Superior temporal gyrus (tissue), 1 donor: ENCODE measurements at regions not wholly inside any gene's neighbourhood (a gene's known extent, or its start where the extent isn't known, plus 50 kb on each side); places are given as distances from the start of the nearest gene placed in this dataset.

Experiments
- DNase-seq: peaks from one replicate; pipeline ENCODE4 v3.0.0-alpha.2; 2016; ENCODE audit errors: extremely low spot score

- no peak for DNase-seq
Measured at GRCh38 chr19:5392486-5392885, 51.9 kb upstream of the PTPRS start.

DNA sequence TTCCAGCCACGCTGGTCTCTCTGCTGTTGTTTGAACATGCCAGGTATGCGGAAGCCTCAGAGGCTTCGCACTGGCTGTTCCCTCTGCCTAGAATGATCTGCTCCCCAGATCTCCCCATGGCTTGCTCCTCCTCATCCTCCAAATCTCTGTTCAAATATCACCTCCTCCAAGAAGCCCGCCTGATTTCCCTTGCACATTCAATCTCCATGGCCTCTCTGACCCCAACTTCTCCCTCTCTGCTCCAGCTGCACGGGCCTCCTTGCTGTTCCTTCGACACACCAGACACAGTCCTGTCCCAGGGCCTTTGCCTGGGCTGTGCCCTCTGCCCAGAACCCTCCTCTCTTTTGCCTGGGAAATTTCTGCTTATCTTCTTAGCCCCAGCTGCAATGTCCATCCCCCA, 52.5 kb upstream of the PTPRS start:
- DNase-seq = no peak

DNA sequence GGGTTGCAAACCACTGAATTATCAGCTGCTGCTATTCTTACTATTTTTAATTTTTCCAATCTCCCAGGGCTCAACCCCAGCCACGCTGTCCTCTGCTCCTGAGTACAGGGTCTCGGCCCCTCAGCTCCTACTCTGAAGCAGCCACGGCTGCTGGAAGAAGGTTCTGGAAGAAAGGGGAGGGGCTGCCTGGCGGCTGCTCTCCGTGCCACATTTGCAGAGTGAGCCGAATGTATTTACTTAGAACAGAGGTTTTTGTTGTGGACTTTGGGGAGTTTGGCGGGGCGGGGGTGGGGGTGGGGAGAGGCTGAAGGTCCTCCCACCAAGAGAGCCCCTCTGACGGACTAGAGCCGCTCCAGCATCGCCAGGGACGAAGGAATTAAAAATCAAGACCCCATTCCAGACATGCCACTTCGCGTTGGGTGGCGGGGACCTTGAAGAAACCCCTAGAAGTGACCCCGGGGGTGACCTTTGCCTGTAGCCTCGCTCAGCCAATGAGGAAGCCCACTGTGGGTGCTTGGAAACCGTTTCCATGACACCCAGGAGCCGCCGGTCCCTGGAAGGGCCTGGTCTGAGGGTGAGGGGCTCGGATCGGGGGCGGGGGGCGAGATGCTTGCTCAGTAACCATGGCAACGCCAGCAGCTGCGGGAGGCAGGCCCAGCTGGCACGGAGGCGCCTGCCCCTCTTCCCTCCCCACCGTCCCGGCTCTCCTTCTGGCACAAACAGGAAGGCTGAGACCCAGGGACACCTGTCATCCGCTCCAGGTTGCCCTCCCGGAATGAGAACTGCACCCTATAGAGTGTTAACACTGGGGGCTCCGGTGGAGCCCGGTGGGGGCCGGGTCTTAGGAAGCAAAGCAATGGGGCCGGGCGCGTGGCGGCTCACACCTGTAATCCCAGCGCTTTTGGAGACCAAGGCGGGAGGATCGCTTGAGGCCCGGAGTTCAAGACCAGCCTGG, 54.2 kb upstream of the PTPRS start:
- DNase-seq = no peak

DNA sequence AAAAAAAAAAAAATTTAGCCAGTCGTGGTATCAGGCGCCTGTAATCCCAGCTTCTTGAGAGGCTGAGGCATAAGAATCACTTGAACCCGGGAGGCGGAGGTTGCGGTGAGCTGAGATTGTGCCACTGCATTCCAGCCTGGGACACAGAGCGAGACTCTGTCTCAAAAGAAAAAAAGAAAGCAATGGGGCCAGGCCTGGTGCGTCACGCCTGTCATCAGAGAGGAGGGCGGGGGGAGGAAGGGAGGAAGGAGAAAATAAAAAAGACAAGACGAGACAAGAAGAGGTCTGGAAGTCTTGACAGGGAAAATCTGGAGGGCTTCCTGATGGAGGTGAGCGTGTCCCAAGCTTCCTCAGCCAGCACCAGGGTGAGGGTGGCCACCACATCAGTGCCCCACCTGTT, 54.9 kb upstream of the PTPRS start:
- DNase-seq = no peak

GRCh38 chr19:5396096-5396939, 55.7 kb upstream of the PTPRS start:
- no peak for DNase-seq

DNA sequence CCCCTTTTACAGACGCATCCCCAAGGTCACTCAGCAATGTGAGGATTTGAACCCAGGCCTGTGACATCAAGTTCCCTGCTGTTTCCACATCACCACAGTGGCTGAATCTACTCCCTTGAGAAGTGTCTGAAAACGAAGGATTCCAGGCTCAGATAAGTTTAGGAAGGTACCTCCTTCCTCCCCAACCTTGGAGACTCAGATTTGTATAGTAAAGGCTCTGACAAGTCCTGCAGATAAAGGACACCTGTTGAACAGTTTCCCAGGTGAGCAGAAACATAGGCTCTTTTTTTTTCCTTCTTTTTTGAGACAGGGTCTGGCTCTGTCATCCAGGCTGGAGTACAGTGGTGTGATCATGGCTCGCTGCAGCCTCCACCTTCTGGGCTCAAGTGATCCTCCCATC, 56.4 kb upstream of the PTPRS start:
- no peak for DNase-seq

DNA sequence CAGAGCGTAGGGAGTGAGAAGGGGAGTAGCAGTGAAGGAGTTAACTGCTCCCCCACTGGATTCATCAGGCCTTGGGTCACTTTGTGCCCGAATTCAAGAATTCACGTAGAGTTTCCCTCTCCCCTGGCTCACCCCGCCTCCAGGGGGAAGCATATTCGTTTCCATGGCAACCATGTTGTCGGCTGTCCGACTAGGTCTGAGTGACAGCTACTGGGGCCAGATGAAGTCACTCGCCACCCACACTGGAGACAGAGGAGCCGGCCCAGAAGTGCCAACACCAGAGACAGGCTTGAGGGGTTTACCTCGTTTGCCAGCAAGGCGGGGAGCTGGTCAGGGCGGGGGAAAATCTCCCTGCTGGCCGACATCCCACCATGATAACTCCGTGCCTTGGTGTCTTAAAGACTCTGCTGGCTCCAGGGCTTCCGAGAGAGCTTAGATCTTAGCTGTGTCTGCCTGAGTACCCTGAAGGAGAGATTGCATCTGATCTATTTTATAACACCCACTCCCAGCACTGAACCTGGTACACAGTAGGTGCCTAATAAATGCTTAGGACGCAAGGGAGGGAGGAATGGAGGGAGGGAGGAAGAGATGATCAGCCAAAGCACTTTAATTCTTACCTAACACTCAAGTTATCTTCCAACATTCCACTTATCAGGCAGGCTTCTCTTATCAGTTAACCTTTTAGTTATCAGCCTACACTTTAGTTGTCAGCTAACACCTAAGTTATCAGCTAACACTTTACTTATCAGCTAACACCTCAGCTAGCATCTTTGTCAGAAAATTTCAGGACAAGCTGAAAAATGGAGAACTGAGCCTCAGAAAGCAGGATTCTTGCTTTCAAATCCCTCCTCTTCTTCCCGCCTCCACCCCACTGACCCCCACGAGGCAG, 57.2 kb upstream of the ZNRF4 start:
- DNase-seq = peak; percentile 18

DNA sequence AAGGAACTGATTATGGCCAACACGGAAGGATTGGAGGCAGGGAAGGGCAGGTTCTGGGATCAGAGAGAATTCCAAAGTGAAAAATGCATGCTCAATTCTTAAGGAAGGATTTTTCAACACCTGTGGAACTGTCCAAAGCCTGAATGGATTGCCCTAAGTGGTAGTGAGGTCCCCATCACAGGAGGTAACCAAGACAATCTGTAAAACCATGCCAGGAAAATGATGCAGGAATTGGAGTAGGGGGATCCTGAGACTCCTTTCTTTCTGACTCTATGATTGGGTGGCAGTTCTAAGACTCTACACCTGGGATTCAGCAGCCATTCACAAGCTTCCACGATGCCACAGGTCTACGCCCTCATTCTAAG, 56.5 kb upstream of the ZNRF4 start:
- DNase-seq = no peak

DNA sequence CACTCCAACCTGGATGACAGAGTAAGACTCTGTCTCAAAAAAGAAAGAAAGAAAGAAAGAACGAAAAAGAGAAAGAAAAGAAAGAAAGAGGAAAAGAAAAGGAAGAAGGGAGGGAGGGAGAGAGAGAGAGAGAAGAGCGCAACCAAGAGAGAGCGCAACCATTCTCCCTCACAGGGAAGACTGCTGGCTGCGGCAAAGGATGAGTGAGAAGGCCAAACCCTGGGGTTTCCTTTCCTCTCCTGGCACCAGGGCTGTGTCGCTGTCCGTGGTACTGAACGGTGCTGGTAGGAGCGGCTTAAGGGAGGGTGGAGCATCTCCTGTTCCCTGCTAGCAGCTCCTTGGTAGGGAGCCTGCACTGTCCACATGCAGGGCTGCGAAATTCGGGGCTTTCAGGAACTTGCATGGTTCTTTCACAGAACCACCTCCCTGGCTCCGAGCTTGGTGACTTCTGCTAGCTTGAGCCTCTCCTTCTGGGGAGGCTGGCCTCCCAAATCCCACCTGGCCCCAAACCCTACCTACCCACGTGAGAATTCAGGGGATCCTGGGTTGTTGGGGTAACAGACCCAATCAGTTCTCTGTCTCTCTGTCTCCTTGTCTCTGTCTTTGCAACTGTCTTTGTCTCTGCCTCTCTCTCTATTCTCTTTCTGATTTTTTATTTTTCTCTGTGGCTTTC, 51.1 kb upstream of the ZNRF4 start:
- DNase-seq = peak; percentile 45
